ENCODE measurements at regions not wholly inside any gene's neighbourhood (a gene's known extent, or its start where the extent isn't known, plus 50 kb on each side); places are given as distances from the start of the nearest gene placed in this dataset.

- TF ChIP-seq CTCF (IDR thresholded peaks at IDR 0.05), result no peak
- no peak for TF ChIP-seq POLR2A (IDR thresholded peaks at IDR 0.05)
These were observed 622.9 kb upstream of the ADAMTS5 start for GRCh38 chr21:27589781-27590180.

Data from vagina (tissue), 2 donors.